ENCODE measurements at regions not wholly inside any gene's neighbourhood (a gene's known extent, or its start where the extent isn't known, plus 50 kb on each side); places are given as distances from the start of the nearest gene placed in this dataset.

- TF ChIP-seq, protein P1, sequence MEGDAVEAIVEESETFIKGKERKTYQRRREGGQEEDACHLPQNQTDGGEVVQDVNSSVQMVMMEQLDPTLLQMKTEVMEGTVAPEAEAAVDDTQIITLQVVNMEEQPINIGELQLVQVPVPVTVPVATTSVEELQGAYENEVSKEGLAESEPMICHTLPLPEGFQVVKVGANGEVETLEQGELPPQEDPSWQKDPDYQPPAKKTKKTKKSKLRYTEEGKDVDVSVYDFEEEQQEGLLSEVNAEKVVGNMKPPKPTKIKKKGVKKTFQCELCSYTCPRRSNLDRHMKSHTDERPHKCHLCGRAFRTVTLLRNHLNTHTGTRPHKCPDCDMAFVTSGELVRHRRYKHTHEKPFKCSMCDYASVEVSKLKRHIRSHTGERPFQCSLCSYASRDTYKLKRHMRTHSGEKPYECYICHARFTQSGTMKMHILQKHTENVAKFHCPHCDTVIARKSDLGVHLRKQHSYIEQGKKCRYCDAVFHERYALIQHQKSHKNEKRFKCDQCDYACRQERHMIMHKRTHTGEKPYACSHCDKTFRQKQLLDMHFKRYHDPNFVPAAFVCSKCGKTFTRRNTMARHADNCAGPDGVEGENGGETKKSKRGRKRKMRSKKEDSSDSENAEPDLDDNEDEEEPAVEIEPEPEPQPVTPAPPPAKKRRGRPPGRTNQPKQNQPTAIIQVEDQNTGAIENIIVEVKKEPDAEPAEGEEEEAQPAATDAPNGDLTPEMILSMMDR (IDR thresholded peaks at IDR 0.05; ENCODE audit: low read depth, low read length, poor library complexity, severe bottlenecking) = no peak
- no peak for TF ChIP-seq EZH2phosphoT487 (IDR thresholded peaks at IDR 0.05; ENCODE audit: borderline replicate concordance, low read length)
These were observed 318.3 kb upstream of the ITGA1 start for GRCh38 chr5:52469420-52469819.

All from DOHH2 (cell line).